PFSK-1 (cell line): ENCODE measurements at regions not wholly inside any gene's neighbourhood (a gene's known extent, or its start where the extent isn't known, plus 50 kb on each side); places are given as distances from the start of the nearest gene placed in this dataset.

Experiments
- FOXP2 ChIP-seq: optimal IDR thresholded peaks from 2 replicates; pipeline ENCODE3; 2011; ENCODE audit warnings: borderline replicate concordance, control low read depth, inconsistent platforms; ENCODE audit not compliant: insufficient read depth; ENCODE audit errors: extremely low read length, extremely low read depth
- POLR2AphosphoS5 ChIP-seq: IDR thresholded peaks from 2 replicates; pipeline ENCODE4 v1.6.1; 2012; ENCODE audit warnings: low read depth, mild to moderate bottlenecking, control low read depth, low read length, moderate library complexity
- SIN3A ChIP-seq: IDR thresholded peaks from 2 replicates; pipeline ENCODE4 v1.6.1; 2012; ENCODE audit warnings: mild to moderate bottlenecking, low read length, moderate library complexity, borderline replicate concordance; ENCODE audit not compliant: insufficient read depth
- TAF1 ChIP-seq: IDR thresholded peaks from 2 replicates; pipeline ENCODE4 v1.6.1; 2012; ENCODE audit warnings: low read length, control low read depth, borderline replicate concordance; ENCODE audit not compliant: insufficient read depth
- TF ChIP-seq, protein P1 (sequence below), 2 experiments: IDR thresholded peaks; 2 replicates each; pipeline versions ENCODE4 v1.6.1 to v1.8.0; 2011 to 2012; ENCODE audit warnings: low read depth in 2 of 2, low read length in 2 of 2, control low read depth in 1 of 2, inconsistent platforms in 1 of 2, mild to moderate bottlenecking in 1 of 2, moderate library complexity in 1 of 2; ENCODE audit not compliant: insufficient read depth in 1 of 2

DNA sequence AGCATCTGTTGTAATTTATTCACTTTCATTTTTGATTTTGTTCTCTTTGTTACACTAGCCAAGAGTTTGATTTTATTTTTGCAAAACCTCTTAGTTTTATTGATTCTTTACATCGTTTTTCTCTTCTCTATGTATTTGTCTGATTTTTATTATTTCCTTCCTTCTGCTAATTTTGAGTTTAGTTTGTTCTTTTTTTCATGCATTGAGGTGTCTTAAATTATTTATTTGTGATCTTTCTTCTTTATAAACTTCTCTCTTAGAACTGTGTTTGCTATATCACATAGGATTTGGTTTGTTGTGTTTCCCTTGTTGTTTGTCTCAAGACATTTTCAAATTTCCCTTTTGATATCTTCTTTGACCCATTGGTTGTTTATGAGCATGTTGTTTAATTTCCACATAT lies 51.7 kb upstream of the NFKBIA start:
- TF ChIP-seq POLR2AphosphoS5 (no peak), TAF1 (no peak), FOXP2 (no peak), SIN3A (no peak)
- TF ChIP-seq, protein P1, sequence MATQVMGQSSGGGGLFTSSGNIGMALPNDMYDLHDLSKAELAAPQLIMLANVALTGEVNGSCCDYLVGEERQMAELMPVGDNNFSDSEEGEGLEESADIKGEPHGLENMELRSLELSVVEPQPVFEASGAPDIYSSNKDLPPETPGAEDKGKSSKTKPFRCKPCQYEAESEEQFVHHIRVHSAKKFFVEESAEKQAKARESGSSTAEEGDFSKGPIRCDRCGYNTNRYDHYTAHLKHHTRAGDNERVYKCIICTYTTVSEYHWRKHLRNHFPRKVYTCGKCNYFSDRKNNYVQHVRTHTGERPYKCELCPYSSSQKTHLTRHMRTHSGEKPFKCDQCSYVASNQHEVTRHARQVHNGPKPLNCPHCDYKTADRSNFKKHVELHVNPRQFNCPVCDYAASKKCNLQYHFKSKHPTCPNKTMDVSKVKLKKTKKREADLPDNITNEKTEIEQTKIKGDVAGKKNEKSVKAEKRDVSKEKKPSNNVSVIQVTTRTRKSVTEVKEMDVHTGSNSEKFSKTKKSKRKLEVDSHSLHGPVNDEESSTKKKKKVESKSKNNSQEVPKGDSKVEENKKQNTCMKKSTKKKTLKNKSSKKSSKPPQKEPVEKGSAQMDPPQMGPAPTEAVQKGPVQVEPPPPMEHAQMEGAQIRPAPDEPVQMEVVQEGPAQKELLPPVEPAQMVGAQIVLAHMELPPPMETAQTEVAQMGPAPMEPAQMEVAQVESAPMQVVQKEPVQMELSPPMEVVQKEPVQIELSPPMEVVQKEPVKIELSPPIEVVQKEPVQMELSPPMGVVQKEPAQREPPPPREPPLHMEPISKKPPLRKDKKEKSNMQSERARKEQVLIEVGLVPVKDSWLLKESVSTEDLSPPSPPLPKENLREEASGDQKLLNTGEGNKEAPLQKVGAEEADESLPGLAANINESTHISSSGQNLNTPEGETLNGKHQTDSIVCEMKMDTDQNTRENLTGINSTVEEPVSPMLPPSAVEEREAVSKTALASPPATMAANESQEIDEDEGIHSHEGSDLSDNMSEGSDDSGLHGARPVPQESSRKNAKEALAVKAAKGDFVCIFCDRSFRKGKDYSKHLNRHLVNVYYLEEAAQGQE (IDR thresholded peaks at IDR 0.05; ENCODE audit: insufficient read depth in 1 of 2, low read depth in 2 of 2, low read length in 2 of 2): no peak

DNA sequence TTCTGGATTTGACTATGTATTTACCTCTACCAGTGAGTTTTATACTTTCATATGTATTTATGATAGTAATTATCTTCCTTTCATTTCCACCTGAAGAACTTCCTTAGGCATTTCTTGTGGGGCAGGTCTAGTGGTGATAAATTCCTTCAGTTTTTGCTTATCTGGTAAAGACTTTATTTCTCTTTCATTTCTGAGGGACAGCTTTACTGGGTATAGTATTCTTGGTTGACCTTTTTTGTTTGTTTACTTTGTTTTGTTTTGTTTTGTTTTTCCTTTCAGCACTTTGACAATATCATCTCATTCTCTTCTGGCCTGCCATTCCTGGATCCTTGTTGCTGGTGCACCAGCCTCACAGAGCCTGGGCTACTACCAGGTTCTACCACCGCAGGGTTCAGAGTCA lies 53.9 kb upstream of the NFKBIA start:
- TF ChIP-seq, protein P1 (IDR thresholded peaks at IDR 0.05; ENCODE audit: insufficient read depth in 1 of 2, low read depth in 2 of 2, low read length in 2 of 2): no peak
- TF ChIP-seq FOXP2: no peak
- no peak for TF ChIP-seq SIN3A
- TF ChIP-seq TAF1: no peak
- no peak for TF ChIP-seq POLR2AphosphoS5

DNA sequence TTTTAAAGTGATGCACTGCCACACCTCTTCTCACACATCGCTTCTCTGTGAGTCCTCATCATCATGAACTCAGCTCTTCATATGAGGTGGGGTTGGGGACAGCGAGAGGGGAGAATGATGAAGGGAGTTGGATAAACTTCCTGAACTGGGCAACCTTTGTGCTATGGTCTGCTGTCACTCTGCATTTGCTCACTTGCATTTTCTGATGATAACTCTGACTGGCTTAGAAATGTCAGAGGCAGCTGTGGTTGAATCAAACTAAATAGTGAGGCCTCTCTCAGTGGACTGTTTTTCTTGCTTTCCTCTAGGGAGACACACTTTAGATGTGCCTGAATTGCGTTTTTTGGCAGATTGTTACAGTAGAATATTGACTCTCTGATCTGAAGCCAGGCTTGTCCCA lies 55.2 kb upstream of the NFKBIA start:
- no peak for TF ChIP-seq POLR2AphosphoS5
- TF ChIP-seq, protein P1 (IDR thresholded peaks at IDR 0.05; ENCODE audit: insufficient read depth in 1 of 2, low read depth in 2 of 2, low read length in 2 of 2): no peak
- TF ChIP-seq SIN3A: no peak
- no peak for TF ChIP-seq TAF1
- TF ChIP-seq FOXP2: no peak

DNA sequence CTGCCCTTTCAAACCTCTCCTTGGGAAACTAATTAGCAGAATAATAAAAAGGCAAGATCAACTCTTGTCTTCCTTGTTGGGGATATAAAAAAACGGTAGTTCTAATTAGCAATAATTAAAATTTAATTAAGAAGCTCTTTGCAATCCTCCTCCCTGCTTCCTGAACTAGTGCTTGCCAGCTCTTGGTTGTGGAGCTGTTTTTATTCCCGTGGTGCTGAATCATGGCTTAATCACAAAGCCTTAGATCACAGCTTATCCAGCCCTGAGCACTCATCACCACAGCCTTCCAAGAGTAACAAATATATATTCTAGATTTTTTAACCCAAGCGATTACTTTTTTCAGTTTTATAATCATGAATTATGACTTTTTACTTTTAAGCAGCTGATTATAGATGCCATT lies 63.2 kb upstream of the INSM2 start:
- TF ChIP-seq, protein P1 (IDR thresholded peaks at IDR 0.05; ENCODE audit: insufficient read depth in 1 of 2, low read depth in 2 of 2, low read length in 2 of 2): peak; percentile 73 to 94
- no peak for TF ChIP-seq FOXP2
- no peak for TF ChIP-seq TAF1
- no peak for TF ChIP-seq SIN3A
- no peak for TF ChIP-seq POLR2AphosphoS5

DNA sequence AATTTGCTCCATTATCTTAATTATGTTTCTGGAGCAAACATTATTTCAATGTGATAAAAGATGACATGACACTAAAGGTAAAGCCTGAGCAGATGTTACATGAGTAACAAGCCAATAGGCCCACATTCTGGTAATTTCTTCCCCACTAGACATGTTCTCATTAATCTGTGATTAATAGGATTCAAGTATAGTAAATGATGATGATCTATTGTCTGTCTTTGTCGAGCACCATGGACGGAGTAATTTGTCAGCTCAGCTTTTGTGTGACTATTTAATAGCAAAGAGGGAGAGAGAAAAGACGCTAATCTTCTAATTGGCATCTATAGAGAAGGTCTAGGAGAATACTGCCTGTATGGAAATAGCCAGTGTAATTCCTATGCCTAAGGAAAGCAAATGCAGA lies 62.2 kb upstream of the INSM2 start:
- TF ChIP-seq POLR2AphosphoS5 (no peak), FOXP2 (no peak), SIN3A (no peak), TAF1 (no peak)
- TF ChIP-seq, protein P1 (IDR thresholded peaks at IDR 0.05; ENCODE audit: insufficient read depth in 1 of 2, low read depth in 2 of 2, low read length in 2 of 2): no peak
